COR-L47 (cell line): ENCODE measurements at regions not wholly inside any gene's neighbourhood (a gene's known extent, or its start where the extent isn't known, plus 50 kb on each side); places are given as distances from the start of the nearest gene placed in this dataset.
A peak's percentile ranks its signal among the peaks of the same experiment; 100 is the strongest.
"Not testable (repeated sequence)": the region's sequence is repeated elsewhere in the genome, so short reads cannot be mapped to it uniquely, and the experiment has no call there.

ENCODE experiments used
- DNase-seq: peaks from one replicate; lab custom pipeline; 2025; lab: John Stamatoyannopoulos, UW

DNA sequence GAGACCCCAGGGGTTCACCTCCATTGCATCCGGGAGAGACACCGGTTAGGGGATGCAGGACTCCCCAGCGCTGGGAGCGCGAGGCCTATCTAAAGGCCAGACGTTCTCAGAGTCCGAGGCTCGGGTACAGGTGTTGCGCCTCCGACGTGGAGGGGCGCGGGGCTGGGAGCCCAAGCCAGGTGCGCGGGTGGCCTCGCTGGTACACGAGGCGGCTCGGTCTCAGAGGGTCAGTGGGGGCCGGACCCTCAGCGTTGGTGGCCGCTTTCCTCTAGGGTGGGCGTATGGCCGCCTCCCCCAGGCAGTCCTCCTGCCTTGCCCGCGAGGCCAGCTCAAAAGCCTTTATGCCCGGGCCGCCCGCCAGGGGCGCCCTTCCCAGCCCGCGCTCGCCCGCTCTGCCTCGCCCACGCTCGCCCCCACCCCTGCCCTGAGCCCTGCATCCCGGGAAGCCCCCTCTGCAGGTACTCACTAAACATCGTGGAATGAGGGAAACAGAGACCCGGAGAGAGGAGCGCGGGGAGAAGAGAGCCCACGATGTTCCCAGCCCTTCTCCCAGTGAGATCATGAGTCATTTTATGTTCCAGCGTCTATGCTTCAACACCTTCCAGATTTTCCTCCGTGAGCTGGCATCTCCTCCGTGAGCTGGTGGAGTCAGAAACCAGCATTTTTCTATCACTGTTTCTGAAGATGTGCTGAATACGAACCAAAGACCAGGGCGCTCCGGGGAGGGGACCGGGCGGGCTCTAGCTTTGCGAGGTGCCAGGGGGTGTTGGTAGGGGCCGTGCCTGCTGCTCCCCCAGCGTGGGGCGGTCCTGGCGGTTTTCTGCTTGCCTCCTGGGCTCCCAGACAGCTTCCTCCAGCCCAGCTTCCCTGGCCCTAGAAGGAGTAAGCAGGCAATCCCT is 73.8 kb downstream of the DIO3 start:
- no peak for DNase-seq

GRCh38 chr14:101635749-101636560 is 74.7 kb downstream of the DIO3 start:
- DNase-seq: no peak

DNA sequence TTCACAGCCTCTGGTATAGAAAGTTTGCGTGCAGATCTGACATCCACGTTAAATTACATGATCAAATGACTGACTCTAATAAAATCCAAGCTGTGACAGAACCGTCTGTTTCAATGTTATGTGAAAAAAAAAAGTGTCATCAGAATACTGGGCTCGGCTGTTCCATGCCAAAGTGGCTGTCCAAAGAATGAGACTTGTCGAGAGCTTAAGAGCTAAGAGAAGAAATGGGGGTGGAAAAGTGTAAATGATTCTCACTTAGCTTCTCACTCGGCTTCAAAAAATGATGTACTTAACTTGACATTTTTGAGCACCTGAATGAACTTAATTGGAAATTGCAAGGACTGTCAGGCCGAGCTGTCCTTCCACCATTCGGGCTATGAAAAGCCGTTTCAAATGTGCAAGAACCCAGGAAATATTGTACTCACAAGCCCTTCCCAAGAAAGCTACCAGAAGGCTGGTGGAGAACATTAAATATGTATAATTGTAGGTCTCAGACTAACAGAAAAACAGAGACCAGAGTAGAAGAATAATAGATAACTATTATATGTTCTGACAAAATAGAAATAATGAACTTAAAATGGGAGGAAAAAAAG is 78.0 kb downstream of the DIO3 start:
- DNase-seq: no peak

DNA sequence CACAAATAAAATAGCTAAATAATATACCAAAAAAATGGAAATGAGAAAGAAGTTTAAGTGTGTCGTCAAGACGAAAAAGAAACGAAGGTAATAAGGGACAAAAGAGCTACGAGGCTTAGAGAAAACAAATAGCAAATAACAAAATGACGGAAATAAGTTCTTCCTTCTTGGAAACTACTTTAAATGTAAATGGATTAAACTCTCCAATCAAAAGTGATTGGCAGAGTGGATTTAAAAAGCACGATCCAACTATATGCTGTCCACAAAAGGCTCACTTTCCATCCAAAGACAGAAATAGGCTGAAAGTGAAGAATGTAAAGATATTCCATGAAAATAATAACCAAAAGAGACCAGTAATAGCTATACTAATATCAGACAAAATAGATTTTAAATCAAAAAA is 82.4 kb downstream of the DIO3 start:
- no peak for DNase-seq

DNA sequence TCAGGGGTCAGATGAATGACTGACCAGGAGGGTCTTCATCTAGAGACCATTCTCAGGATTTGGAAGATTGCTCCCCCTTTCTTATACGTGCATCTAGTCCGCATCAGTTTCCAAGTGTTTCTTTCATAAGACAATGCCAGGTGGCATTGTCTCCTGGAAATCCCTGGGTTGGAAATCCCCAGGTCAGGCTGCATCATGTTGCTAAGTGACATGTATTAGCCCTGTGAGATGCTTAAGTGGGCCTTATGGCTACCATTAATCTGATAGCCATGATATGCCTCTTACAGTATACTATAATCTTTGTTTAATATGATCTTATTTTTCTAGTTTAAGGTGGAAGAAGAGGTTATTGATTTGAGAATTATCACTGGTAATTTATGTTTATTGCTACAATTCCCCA is 92.8 kb downstream of the DIO3 start:
- no peak for DNase-seq

GRCh38 chr14:101657372-101657771 is 96.1 kb downstream of the DIO3 start:
- DNase-seq: no peak

GRCh38 chr14:101665478-101666078 is 95.9 kb upstream of the PPP2R5C start:
- DNase-seq: peak; percentile 74

GRCh38 chr14:101666264-101666663 is 95.2 kb upstream of the PPP2R5C start:
- DNase-seq: no peak

GRCh38 chr14:101669629-101670028 is 91.9 kb upstream of the PPP2R5C start:
- no peak for DNase-seq

DNA sequence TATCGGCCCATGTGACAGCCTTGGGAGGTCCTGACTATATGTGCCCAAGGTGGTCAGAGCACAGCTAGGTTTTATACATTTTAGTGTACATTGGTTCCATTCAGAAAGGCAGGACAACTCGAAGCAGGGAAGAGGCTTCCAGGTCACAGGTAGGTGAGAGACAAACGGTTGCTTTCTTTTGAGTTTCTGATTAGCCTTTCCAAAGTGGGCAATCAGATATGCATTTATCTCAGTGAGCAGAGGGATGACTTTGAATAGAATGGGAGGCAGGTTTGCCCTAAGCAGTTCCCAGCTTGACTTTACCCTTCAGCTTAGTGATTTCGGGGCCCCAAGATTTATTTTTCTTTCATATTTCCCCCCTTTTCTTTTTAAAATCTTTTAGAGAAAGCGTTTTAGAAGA is 87.6 kb upstream of the PPP2R5C start:
- no peak for DNase-seq

GRCh38 chr14:101675835-101676234 is 85.7 kb upstream of the PPP2R5C start:
- not testable (repeated sequence) for DNase-seq

DNA sequence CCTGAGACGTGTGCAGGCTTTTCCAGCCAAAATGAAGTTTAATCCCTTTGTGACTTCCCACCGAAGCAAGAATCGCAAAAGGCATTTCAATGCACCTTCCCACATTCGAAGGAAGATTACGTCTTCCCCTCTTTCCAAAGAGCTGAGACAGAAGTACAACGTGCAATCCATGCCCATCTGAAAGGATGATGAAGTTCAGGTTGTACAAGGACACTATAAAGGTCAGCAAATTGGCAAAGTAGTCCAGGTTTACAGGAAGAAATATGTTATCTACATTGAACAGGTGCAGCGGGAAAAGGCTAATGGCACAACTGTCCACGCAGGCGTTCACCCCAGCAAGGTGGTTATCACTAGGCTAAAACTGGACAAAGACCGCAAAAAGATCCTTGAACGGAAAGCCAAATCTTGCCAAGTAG is 83.6 kb upstream of the PPP2R5C start:
- not testable (repeated sequence) for DNase-seq

GRCh38 chr14:101681795-101682194 is 79.7 kb upstream of the PPP2R5C start:
- no peak for DNase-seq

DNA sequence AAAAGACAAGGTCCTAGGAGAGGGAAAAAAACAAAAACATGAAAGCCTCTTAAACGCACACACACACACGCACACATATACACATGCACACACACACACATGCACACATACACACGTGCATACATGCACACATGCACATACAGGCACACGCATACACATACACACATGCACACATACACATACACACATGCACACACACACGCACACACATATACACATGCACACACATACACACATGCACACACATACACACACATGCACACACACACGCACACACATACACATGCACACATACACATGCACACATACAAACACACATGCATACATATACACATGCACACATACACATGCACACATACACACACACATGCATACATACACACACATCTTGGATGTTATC is 78.1 kb upstream of the PPP2R5C start:
- DNase-seq: no peak

DNA sequence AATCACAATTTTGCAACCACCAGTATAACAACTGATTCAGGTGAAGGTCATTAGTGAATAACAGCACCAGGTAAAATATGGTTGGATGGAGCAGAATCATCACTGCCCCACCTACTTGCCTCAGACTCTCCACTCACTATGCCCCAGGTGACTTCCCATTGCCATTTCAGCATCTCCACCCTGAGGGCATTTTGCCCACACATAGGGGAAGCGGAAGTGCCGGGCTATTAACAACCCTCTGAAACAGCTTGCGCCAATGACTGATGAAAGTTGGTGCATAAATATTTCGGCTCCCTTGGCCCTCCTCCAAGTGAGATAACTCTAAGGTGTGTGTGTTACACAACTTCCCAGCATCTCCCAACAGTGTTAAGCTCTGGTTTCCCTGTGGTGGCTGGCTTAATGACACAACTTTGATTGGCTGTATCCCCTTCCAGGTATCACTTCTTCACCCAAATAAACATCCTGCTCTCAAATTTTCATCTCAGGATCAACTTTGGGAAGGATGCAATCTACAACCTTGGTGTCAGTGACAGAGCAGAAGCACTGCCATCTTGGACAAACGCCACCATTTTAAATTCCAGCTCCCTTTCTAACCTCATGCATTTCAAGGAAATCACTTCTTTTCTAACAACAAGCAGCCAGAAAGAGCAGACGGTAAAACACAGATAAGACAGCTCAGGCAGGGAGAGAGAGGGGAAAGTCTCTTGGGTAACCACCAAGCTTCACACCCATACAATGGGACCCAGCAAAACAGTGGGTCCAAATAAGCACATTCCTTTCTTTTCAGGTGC is 73.6 kb upstream of the PPP2R5C start:
- peak; percentile 19 for DNase-seq

DNA sequence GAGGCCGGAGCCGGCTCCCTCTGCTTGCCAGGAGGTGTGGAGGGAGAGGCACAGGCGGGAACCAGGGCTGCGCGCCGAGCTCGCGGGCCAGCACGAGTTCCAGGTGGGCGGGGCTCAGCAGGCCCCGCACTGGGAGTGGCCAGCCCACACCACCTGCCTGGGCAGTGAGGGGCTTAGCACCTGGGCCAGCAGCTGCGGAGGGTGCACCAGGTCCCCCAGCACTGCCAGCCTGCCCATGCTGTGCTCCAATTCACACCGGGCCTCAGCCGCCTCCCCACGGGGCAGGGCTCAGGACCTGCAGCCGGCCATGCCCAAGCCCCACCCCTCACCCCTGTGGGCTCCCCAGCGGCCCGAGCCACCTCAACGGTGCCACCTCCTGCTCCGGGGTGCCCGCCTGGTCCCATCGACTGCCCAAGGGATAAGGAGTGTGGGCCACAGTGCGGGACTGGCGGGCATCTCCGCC is 72.4 kb upstream of the PPP2R5C start:
- no peak for DNase-seq

DNA sequence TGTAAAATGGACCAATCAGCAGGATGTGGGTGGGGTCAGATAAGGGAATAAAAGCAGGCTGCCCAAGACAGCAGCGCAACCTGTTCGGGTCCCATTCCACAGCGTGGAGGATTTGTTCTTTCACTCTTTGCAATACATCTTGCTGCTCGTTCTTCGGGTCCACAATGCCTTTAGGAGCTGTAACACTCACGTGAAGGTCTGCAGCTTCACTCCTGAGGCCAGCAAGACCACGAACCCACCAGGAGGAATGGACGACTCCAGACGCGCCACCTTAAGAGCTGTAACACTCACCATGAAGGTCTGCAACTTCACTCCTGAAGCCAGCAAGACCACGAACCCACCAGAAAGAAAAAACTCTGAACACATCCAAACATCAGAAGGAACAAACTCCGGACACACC is 71.5 kb upstream of the PPP2R5C start:
- DNase-seq: not testable (repeated sequence)

DNA sequence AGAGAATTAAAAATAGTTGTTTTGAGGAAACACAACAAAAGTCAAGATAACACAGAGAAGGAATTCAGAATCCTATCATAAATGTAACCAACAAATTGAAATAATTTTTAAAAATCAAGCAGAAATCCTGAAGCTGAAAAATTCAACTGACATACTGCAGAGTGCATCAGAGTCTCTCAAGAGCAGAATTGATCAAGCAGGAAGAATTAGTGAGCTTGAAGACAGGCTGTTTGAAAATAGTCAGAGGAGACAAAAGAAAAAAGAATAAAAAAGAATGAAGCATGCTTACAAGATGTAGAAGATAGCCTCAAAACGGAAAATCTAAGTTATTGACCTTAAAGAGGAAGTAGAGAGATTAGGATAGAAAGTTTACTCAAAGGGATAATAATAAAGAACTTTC is 65.8 kb upstream of the PPP2R5C start:
- DNase-seq: no peak

- DNase-seq: peak; percentile 5
Measured at GRCh38 chr14:101704140-101704539, 57.4 kb upstream of the PPP2R5C start.

DNA sequence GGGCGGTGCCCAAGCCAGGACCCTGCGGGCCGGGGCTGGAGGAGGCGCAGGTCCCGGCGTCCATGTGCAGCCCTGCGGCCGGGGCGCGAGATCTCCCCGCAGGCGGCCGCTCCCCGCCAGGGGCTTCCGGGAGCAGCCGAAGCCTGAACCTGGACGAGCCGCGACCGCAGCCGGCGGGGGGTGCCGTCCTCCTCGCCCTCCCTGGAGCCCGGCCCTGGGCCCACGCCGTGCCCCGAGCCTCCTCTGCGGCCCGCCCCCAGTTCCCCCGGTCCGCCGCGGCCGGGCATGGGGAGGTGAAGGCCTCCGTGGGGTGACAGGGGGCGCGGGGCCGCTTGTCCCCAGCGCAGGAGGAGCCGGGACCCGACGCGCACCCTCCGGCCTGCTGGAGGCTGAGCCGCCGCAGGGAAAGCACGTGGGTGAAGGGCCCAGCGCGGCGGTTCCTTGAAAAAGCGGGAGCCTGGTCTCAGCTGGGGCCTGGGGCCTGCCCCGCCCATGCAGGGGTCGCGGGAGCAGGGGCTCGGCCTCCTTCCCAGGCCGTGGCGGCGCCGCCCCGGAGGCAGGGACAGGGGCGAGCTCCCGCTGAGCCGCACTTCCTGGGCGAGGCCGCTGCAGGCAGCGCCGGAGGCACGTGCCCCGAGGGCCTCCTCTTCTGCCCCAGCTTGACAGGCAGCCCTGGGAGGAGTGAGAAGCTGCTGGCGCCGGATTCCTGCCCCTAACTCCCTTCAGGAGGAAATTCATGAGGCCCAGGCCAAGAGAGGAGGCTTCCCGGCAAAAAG is 55.6 kb upstream of the PPP2R5C start:
- DNase-seq: peak; percentile 6
